Mesothelial cell of epicardium (in vitro differentiated cells): ENCODE measurements at regions not wholly inside any gene's neighbourhood (a gene's known extent, or its start where the extent isn't known, plus 50 kb on each side); places are given as distances from the start of the nearest gene placed in this dataset.

Experiments
- DNase-seq, 2 experiments: peaks; one replicate each; pipeline ENCODE4 v3.0.0; 2021; ENCODE audit warnings: low spot score in 2 of 2; ENCODE audit not compliant: unreplicated experiment in 2 of 2
- H3K27ac Mint-ChIP-seq: 2 replicates; pipeline ENCODE4 v1.8.0; 2021; ENCODE audit warnings: mixed read lengths
- H3K27me3 Mint-ChIP-seq: 2 replicates; pipeline ENCODE4 v1.8.0; 2021; ENCODE audit warnings: low read depth, mixed read lengths
- H3K36me3 Mint-ChIP-seq: 2 replicates; pipeline ENCODE4 v1.8.0; 2021; ENCODE audit warnings: mixed read lengths
- H3K4me1 Mint-ChIP-seq: 2 replicates; pipeline ENCODE4 v1.8.0; 2021; ENCODE audit warnings: mixed read lengths
- H3K4me3 Mint-ChIP-seq: 2 replicates; pipeline ENCODE4 v1.8.0; 2021; ENCODE audit warnings: mild to moderate bottlenecking, moderate library complexity, mixed read lengths
- H3K9me3 Mint-ChIP-seq: 2 replicates; pipeline ENCODE4 v1.8.0; 2021; ENCODE audit warnings: mixed read lengths
- TF ChIP-seq, protein P1 (sequence below): fragments of 200-600 bp; sonication (generic); IDR thresholded peaks from one replicate; pipeline ENCODE4 v1.5.0; 2021; ENCODE audit warnings: antibody characterized with exemption; ENCODE audit not compliant: unreplicated experiment

DNA sequence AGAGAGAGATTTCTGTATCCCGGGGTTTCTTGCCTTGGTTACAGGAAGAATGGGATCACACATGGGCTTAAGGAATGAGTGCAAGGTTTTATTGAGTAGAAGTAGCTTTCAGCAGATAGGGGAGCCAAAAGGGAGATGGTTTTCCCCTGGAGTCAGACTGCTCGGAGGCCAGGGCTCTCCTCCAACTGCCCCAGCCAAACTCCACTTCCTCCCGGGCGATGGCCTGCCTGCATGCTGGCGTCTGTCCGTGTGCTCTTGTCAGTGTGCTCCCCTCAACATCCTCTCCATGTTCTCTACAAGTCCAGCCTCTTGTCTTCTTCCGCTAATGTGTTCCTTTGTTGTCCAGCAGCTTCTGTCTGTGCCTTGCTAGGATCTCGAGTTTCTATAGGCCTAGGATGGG lies 421.3 kb upstream of the ADGRL2 start:
- no peaks in the 10 kb centered on the region for H3K27me3 Mint-ChIP-seq
- no peak for DNase-seq
- H3K4me1 Mint-ChIP-seq, result peaks cover 6% of the 10 kb centered on the region
- no peaks in the 10 kb centered on the region for H3K9me3 Mint-ChIP-seq
- no peak overlapping the region for H3K4me3 Mint-ChIP-seq
- no peak overlapping the region for H3K27ac Mint-ChIP-seq
- H3K36me3 Mint-ChIP-seq, result no peaks in the 10 kb centered on the region
- TF ChIP-seq, protein P1, sequence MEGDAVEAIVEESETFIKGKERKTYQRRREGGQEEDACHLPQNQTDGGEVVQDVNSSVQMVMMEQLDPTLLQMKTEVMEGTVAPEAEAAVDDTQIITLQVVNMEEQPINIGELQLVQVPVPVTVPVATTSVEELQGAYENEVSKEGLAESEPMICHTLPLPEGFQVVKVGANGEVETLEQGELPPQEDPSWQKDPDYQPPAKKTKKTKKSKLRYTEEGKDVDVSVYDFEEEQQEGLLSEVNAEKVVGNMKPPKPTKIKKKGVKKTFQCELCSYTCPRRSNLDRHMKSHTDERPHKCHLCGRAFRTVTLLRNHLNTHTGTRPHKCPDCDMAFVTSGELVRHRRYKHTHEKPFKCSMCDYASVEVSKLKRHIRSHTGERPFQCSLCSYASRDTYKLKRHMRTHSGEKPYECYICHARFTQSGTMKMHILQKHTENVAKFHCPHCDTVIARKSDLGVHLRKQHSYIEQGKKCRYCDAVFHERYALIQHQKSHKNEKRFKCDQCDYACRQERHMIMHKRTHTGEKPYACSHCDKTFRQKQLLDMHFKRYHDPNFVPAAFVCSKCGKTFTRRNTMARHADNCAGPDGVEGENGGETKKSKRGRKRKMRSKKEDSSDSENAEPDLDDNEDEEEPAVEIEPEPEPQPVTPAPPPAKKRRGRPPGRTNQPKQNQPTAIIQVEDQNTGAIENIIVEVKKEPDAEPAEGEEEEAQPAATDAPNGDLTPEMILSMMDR, result no peak

DNA sequence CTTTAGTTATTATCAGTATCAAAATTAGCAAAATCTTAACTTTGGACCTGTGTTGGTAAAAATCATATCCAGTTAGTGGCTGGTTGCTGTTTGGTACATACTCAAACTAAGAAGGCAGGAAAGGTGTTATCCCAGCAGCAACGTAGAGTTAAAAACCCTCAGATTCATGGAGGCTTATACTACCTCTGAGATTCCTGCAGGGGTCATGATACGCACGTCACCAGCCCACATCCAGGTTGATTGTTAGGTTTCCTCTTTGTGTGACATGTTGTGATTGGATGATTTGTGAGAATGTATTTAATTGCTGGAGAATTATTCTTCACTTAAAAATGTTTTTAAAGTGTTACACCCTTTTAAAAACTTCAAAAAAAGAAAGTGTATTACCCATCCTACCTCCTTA lies 423.3 kb upstream of the ADGRL2 start:
- Mint-ChIP-seq H3K27me3 (no peaks in the 10 kb centered on the region), H3K4me3 (no peak overlapping the region), H3K9me3 (no peaks in the 10 kb centered on the region), H3K27ac (no peak overlapping the region), H3K36me3 (no peaks in the 10 kb centered on the region), H3K4me1 (peaks cover 3% of the 10 kb centered on the region)
- TF ChIP-seq, protein P1, result no peak
- no peak for DNase-seq

DNA sequence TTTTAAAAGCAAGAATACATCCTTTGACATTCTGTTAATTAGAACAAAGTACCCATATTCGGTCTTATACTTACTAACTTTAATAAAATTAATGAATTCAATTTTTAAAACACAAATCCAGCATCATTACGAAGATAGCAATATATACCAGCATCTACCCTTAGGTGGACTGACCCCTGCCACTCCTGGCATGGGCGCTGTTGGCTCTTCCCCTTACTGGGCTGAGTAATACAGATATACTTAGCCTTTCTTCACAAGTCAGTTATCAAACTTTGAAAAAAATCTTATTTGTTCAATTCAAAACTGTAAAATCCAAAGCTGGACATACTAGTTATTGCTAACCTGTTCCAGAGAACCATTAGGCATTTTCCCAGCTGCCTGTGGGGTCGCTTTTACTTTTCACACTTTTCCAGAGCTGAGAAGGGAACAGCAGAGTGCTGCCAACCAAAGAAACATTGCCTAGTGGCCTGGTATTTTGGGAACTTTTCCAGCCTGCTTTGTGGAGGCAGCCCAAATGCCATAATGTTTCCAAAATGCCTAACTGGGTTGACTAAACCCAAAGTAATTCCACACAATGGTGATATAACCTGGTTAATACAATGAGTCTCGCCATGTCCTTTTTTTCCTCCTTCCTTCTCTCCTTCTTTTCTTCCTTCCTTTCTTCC lies 424.7 kb upstream of the ADGRL2 start:
- Mint-ChIP-seq H3K27ac (no peak overlapping the region), H3K4me3 (no peak overlapping the region), H3K4me1 (no peaks in the 10 kb centered on the region), H3K36me3 (no peaks in the 10 kb centered on the region), H3K27me3 (no peaks in the 10 kb centered on the region), H3K9me3 (no peaks in the 10 kb centered on the region)
- DNase-seq, result no peak
- TF ChIP-seq, protein P1, result no peak

DNA sequence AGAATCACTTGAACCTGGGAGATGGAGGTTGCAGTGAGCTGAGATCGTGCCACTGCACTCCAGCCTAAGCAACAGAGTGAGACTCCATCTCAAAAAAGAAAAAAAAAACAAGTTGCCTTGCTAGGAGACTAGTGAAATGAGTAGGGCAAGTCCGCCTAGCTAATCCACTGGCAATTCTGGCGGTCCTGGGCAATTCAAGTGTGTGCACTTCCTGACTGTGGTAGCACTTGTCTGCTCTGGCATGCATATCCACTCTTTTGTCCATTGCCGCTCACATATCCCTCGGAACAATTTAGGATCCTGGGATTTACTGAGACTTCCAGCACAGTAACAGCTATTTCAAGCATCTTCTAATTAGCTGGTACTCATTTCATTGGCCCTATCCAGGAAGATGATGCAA lies 426.3 kb upstream of the ADGRL2 start:
- TF ChIP-seq, protein P1, result no peak
- Mint-ChIP-seq H3K4me1 (no peaks in the 10 kb centered on the region), H3K27me3 (no peaks in the 10 kb centered on the region), H3K27ac (no peak overlapping the region), H3K36me3 (no peaks in the 10 kb centered on the region), H3K9me3 (no peaks in the 10 kb centered on the region), H3K4me3 (no peak overlapping the region)
- DNase-seq, result no peak

DNA sequence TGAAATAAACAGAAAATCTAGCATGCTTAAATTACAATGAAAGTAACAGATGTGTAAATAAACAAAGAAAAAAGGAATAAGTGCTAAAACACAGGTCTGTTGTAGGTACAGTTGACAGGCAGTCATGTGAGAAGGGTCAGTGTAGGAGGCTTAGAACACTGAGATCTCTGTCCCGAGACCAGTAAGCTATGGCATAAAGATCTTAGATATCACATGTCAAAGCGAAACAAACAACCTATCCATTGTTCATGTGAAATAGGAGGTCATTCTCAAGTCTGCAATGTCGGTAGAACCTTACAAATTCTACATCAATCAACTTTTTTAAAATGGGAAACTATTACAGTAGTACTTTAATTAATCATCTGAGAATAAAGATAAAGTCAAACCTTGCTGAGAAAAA lies 428.9 kb upstream of the ADGRL2 start:
- Mint-ChIP-seq H3K36me3 (no peaks in the 10 kb centered on the region), H3K4me3 (no peak overlapping the region), H3K9me3 (peaks cover 7% of the 10 kb centered on the region), H3K4me1 (no peaks in the 10 kb centered on the region), H3K27me3 (no peaks in the 10 kb centered on the region), H3K27ac (no peak overlapping the region)
- DNase-seq, result no peak
- TF ChIP-seq, protein P1, result no peak

DNA sequence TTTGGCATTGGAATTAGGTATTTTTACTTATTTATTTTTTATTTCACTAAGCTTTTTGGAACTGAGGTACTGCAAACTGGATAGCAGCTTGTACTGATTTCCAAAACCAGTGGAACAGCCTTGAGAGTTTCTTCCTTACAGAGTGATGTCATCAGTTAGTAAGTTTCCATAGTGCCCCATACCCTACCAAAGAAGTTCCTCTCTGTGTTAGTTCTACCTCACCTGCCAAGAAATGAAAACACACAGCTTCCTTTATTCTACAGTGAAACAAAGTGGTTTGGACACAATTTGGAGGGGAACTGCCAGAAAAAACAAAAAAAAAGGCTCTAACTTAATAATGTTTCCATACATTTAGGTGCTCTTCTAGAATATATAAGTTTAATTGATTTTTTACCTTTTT lies 430.9 kb upstream of the ADGRL2 start:
- Mint-ChIP-seq H3K27me3 (no peaks in the 10 kb centered on the region), H3K36me3 (no peaks in the 10 kb centered on the region), H3K9me3 (peaks cover 7% of the 10 kb centered on the region), H3K4me3 (no peak overlapping the region), H3K4me1 (no peaks in the 10 kb centered on the region), H3K27ac (no peak overlapping the region)
- no peak for DNase-seq
- TF ChIP-seq, protein P1, result no peak
